ENCODE measurements at regions not wholly inside any gene's neighbourhood (a gene's known extent, or its start where the extent isn't known, plus 50 kb on each side); places are given as distances from the start of the nearest gene placed in this dataset.

- Histone ChIP-seq H3K4me2 (ENCODE audit: insufficient read depth in 1 of 2, low read depth in 2 of 2, low read length in 2 of 2) (no peak overlapping the region), H3K79me1 (ENCODE audit: low read depth, low read length) (no peaks in the 10 kb centered on the region), H2AFZ (ENCODE audit: low read length) (no peak overlapping the region), H3K27ac (ENCODE audit: low read depth, low read length) (no peak overlapping the region), H3K18ac (ENCODE audit: extremely low read depth, low read length) (no peak overlapping the region), H3K23me2 (ENCODE audit: low read depth, low read length) (no peaks in the 10 kb centered on the region), H3K36me3 (ENCODE audit: control insufficient read depth in 2 of 4, insufficient read depth in 4 of 4, low read length in 3 of 4) (no peaks in the 10 kb centered on the region), H2BK20ac (ENCODE audit: low read length) (no peak overlapping the region), H3K56ac (replicated peaks; ENCODE audit: insufficient read length, low read depth, low read length) (no peak overlapping the region), H2BK5ac (ENCODE audit: low read depth, low read length) (no peak overlapping the region), H2BK120ac (replicated peaks; ENCODE audit: low read depth, low read length) (no peak overlapping the region), H4K5ac (ENCODE audit: insufficient read length, low read depth, low read length) (no peak overlapping the region), H2AK5ac (ENCODE audit: low read depth, low read length) (no peak overlapping the region), H3K23ac (ENCODE audit: insufficient read length) (no peak overlapping the region), H4K20me1 (replicated peaks in 1 of 2; ENCODE audit: control insufficient read depth in 1 of 2, insufficient read depth in 2 of 2, low read length in 2 of 2) (no peaks in the 10 kb centered on the region), H3K27me3 (replicated peaks in 1 of 4; ENCODE audit: control insufficient read depth in 3 of 4, extremely low read depth in 1 of 4, insufficient read depth in 3 of 4, low read length in 3 of 4) (no peaks in the 10 kb centered on the region), H3K14ac (ENCODE audit: insufficient read length) (no peak overlapping the region), H3K4me3 (ENCODE audit: extremely low read depth in 1 of 4, insufficient read depth in 2 of 4, low read depth in 3 of 4, low read length in 4 of 4) (no peak overlapping the region), H3K79me2 (ENCODE audit: control insufficient read depth in 1 of 2, insufficient read depth in 2 of 2, low read length in 2 of 2) (no peaks in the 10 kb centered on the region), H4K91ac (replicated peaks; ENCODE audit: insufficient read length, low read length) (no peak overlapping the region), H3K4me1 (replicated peaks in 1 of 4; ENCODE audit: control insufficient read depth in 3 of 4, insufficient read depth in 4 of 4, low read length in 3 of 4) (peaks cover 0 to 7% (median 0%) of the 10 kb centered on the region in 4 experiments; a peak in 1 of 7 replicates), H3K9me3 (ENCODE audit: insufficient read depth in 2 of 2, low read depth in 1 of 2, low read length in 1 of 2) (no peaks in the 10 kb centered on the region), H3K4ac (replicated peaks; ENCODE audit: insufficient read length, low read depth, low read length) (no peak overlapping the region), H2BK12ac (ENCODE audit: low read depth, low read length) (no peak overlapping the region), H2BK15ac (ENCODE audit: low read length) (no peak overlapping the region), H4K8ac (ENCODE audit: extremely low read depth, insufficient read depth, low read length) (no peak overlapping the region), H3K9ac (replicated peaks in 1 of 4; ENCODE audit: extremely low read depth in 1 of 4, low read depth in 3 of 4, low read length in 3 of 4) (no peak overlapping the region)
- TF ChIP-seq BRCA1 (IDR thresholded peaks at IDR 0.05; ENCODE audit: low read depth, low read length) (no peak), JUN (IDR thresholded peaks at IDR 0.05; ENCODE audit: low read depth, low read length) (no peak), EP300 (IDR thresholded peaks at IDR 0.05; ENCODE audit: borderline replicate concordance in 1 of 2, low read depth in 2 of 2, low read length in 2 of 2) (no peak), SUZ12 (IDR thresholded peaks at IDR 0.05; ENCODE audit: low read length) (no peak), YY1 (IDR thresholded peaks at IDR 0.05; ENCODE audit: low read depth, low read length) (no peak), PHF8 (conservative IDR thresholded peaks at IDR 0.05; ENCODE audit: low read depth, low read length) (no peak), SRF (IDR thresholded peaks at IDR 0.05; ENCODE audit: low read depth, low read length) (no peak), GTF2F1 (IDR thresholded peaks at IDR 0.05; ENCODE audit: borderline replicate concordance, low read depth, low read length) (no peak), TBP (IDR thresholded peaks at IDR 0.05; ENCODE audit: low read depth, low read length) (no peak), RXRA (IDR thresholded peaks at IDR 0.05; ENCODE audit: insufficient read depth, low read depth, low read length) (no peak), CEBPB (IDR thresholded peaks at IDR 0.05; ENCODE audit: low read depth, low read length) (no peak), USF2 (IDR thresholded peaks at IDR 0.05; ENCODE audit: low read length) (no peak), HDAC6 (IDR thresholded peaks at IDR 0.05; ENCODE audit: low read depth, low read length) (no peak)
- FAIRE-seq (no peak), DNase-seq (ENCODE audit: low read depth in 1 of 2, low spot score in 2 of 2) (no peak)
- CTCF ChIA-PET (ENCODE audit: partially characterized antibody): interaction anchor here (0.6 to 2.8 kb wide), 5 partner anchors 22 to 144 kb away, joined by 3 to 6 read pairs (median 3); no protein-coding TSS in a partner anchor
- WGBS, 2 experiments (ENCODE audit: extremely low coverage in 1 of 2, insufficient coverage in 1 of 2, insufficient read length in 1 of 2, insufficient replicate concordance in 2 of 2, low coverage in 1 of 2, low lambda C conversion rate in 2 of 2, missing lambda C conversion rate in 1 of 2): 97% methylated on average over 4 of the region's 4 CpGs; no CpG with 5 or more reads in 1 of the 2 experiments
- POLR2A ChIA-PET (ENCODE audit: partially characterized antibody): interaction anchor here (0.7 kb wide), 1 partner anchor 52 kb away, joined by 3 read pairs; no protein-coding TSS in a partner anchor
These were observed 56.0 kb upstream of the MEX3C start for GRCh38 chr18:51253476-51253875.
